Memory B cell (primary cell): ENCODE measurements at regions not wholly inside any gene's neighbourhood (a gene's known extent, or its start where the extent isn't known, plus 50 kb on each side); places are given as distances from the start of the nearest gene placed in this dataset.

Experiments
- ATAC-seq: fragments of 150-1000 bp; cut with Tn5 transposase; 2 replicates; pipeline ENCODE4 v1.10.0; 2021; ENCODE audit warnings: low read depth, mild to moderate bottlenecking, moderate library complexity
- DNase-seq, 2 donors: peaks; one replicate each; pipeline ENCODE4 v3.0.0; 2022; ENCODE audit warnings: low spot score in 2 of 2
- H3K27ac Mint-ChIP-seq: one replicate; pipeline ENCODE4 v1.8.0; 2022; ENCODE audit warnings: mild to moderate bottlenecking, moderate library complexity, mixed read lengths
- H3K27me3 Mint-ChIP-seq: one replicate; pipeline ENCODE4 v1.8.0; 2022; ENCODE audit warnings: mixed read lengths
- H3K36me3 Mint-ChIP-seq: one replicate; pipeline ENCODE4 v1.8.0; 2022; ENCODE audit warnings: mild to moderate bottlenecking, mixed read lengths
- H3K4me1 Mint-ChIP-seq: one replicate; pipeline ENCODE4 v1.8.0; 2022; ENCODE audit warnings: mixed read lengths
- H3K4me3 Mint-ChIP-seq: one replicate; pipeline ENCODE4 v1.8.0; 2022; ENCODE audit warnings: mild to moderate bottlenecking, moderate library complexity, mixed read lengths
- H3K9me3 Mint-ChIP-seq: one replicate; pipeline ENCODE4 v1.8.0; 2022; ENCODE audit warnings: mixed read lengths

GRCh38 chr6:44678252-44678935 lies 290.9 kb downstream of the CDC5L start:
- Mint-ChIP-seq H3K27me3 (peaks cover 5% of the 10 kb centered on the region), H3K36me3 (no peaks in the 10 kb centered on the region), H3K4me1 (no peaks in the 10 kb centered on the region), H3K9me3 (no peaks in the 10 kb centered on the region), H3K27ac (no peak overlapping the region), H3K4me3 (no peak overlapping the region)
- ATAC-seq, result no peak
- no peak for DNase-seq

DNA sequence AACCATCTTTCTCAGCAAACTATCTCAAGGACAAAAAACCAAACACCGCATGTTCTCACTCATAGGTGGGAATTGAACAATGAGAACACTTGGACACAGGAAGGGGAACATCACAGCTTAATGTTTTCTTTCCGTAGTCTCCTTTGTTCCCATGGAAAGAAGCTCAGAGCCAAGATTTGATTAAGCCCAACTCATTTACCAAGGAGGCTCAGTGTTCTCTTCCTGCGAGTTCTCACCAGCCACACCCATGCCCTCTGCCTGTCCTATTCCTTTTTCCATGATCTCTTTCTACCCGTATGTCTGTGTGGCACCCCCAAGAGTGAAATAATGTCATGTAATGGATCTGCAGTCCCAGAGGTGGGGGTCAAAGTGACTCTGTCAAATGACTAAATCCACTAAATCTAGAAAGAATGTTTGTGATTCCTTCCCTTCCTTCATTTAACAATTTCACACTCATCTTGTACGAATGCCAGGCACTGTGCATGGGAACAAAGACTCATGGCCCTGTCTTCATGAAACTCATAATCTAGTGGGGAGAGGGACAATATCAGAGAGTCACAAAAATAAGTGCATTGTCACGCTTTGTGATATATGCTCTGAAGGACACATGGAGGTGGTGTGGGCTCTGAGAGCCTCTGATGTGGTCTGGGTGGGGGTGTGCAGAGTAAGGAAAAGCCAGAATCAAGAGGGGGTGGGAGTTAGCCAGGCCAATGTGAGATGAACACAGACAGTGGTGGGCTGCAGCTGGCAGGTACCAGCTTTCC lies 292.1 kb downstream of the CDC5L start:
- Mint-ChIP-seq H3K4me1 (no peaks in the 10 kb centered on the region), H3K27ac (no peak overlapping the region)
- ATAC-seq, result no peak

DNA sequence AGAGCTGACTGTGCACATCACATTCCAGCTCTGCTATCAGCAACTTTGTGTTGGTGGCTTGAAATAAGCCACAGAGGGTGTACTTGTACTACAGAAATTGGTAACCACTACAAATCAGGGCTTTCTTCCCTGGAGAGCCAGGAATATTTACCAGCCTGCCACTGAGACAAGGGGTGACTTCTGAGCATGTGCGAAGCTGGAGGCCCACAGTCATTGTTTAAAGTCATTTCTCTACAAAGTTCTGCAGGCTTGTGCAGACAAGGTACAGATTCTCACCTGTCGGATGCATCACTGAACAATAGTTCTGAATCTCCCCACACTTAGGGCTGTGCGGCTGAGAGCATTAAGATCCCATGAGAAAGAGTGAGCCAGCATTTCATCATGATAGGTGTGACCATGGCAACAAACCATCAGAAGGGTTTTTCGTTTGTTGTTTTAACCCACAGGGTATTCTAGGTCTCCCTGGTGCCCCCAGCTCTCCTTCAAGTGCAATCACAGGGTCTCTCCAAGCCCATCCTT lies 292.8 kb downstream of the CDC5L start:
- H3K4me3 Mint-ChIP-seq, result no peak overlapping the region
- H3K27ac Mint-ChIP-seq, result no peak overlapping the region
- DNase-seq (no peak), ATAC-seq (no peak)
- no peaks in the 10 kb centered on the region for H3K9me3 Mint-ChIP-seq
- no peaks in the 10 kb centered on the region for H3K36me3 Mint-ChIP-seq
- no peaks in the 10 kb centered on the region for H3K4me1 Mint-ChIP-seq
- H3K27me3 Mint-ChIP-seq, result peaks cover 9% of the 10 kb centered on the region

More for the DNA sequence above, 292.1 kb downstream of the CDC5L start:
- Mint-ChIP-seq H3K36me3 (no peaks in the 10 kb centered on the region), H3K27me3 (peaks cover 9% of the 10 kb centered on the region), H3K4me3 (no peak overlapping the region), H3K9me3 (no peaks in the 10 kb centered on the region)
- no peak for DNase-seq

DNA sequence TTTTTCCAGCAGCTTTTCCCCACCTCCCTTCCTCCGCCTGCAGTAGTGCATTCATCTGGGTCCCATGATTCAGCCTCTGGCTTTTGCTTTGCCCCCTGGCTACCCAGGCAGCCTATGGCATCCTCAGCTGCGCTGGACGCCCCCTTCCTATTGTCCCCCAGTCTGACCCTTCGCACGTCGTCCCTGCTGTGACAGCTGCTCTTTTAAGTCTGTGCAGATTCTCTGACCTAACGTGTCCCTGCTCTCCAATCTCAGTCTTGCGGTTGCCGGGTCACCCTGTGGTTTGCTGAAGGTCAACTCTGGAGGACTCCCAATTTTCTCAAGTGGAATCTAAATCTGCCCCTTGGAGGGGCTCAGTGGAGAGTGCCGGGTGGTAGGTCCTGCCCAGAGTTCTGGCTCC lies 294.3 kb downstream of the CDC5L start:
- ATAC-seq (no peak), DNase-seq (no peak)
- Mint-ChIP-seq H3K4me3 (no peak overlapping the region), H3K27ac (no peak overlapping the region), H3K27me3 (peaks cover 9% of the 10 kb centered on the region), H3K9me3 (no peaks in the 10 kb centered on the region), H3K36me3 (no peaks in the 10 kb centered on the region), H3K4me1 (no peaks in the 10 kb centered on the region)

DNA sequence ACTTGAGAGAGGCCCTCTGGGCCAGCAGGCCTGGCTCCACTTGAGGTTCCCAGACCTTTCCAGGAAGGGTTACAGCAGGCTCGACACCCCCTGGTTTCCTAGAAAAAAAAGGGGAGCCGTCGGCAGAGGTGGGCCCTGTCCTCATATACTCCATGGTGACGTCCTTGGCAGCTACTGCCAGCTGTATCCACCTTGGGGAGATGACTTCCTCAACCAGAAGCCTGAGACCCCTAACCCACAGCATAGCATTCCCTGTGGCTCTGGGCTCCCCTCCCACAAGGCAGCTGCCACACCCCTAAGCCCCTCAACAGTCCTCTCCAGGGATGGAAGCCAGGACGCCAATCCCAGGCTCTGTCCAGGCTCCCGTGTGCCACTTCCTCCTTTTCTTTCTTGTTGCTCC lies 294.8 kb downstream of the CDC5L start:
- H3K27me3 Mint-ChIP-seq, result peaks cover 9% of the 10 kb centered on the region
- no peak overlapping the region for H3K27ac Mint-ChIP-seq
- H3K36me3 Mint-ChIP-seq, result no peaks in the 10 kb centered on the region
- DNase-seq, result no peak
- H3K4me1 Mint-ChIP-seq, result no peaks in the 10 kb centered on the region
- H3K4me3 Mint-ChIP-seq, result no peak overlapping the region
- ATAC-seq, result no peak
- H3K9me3 Mint-ChIP-seq, result peaks cover 4% of the 10 kb centered on the region

- ATAC-seq, result no peak
- DNase-seq, result no peak
- Mint-ChIP-seq H3K9me3 (peaks cover 5% of the 10 kb centered on the region), H3K36me3 (no peaks in the 10 kb centered on the region), H3K27me3 (peaks cover 9% of the 10 kb centered on the region), H3K4me1 (no peaks in the 10 kb centered on the region), H3K4me3 (no peak overlapping the region), H3K27ac (no peak overlapping the region)
Measured at GRCh38 chr6:44682987-44683779, 295.7 kb downstream of the CDC5L start.

DNA sequence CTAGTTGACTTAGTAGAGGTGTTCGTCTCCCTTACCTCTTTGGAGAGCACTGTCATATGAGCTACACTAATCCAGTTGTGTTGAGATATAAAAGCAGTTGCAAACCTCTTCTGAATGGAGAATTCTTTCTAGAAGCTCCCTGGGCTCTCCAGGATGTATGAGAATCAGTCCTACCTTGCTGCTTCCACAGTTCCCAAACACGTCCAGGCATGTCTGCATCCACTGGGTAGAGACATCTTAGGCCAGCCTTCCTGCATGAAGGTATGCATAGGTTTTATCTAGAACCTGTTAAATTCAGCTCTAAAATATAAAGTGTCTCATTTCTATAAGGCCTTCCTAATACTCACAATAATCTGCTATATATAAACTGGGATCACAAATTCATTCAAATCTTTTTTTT lies 297.7 kb downstream of the CDC5L start:
- no peak for ATAC-seq
- Mint-ChIP-seq H3K4me1 (no peaks in the 10 kb centered on the region), H3K27me3 (peaks cover 12% of the 10 kb centered on the region), H3K36me3 (no peaks in the 10 kb centered on the region), H3K4me3 (no peak overlapping the region), H3K27ac (no peak overlapping the region), H3K9me3 (peaks cover 13% of the 10 kb centered on the region)
- DNase-seq, result no peak

- Mint-ChIP-seq H3K4me3 (no peak overlapping the region), H3K9me3 (no peaks in the 10 kb centered on the region), H3K4me1 (no peaks in the 10 kb centered on the region), H3K36me3 (no peaks in the 10 kb centered on the region), H3K27ac (no peak overlapping the region), H3K27me3 (no peaks in the 10 kb centered on the region)
- no peak for DNase-seq
- ATAC-seq, result no peak
Measured at GRCh38 chr6:44696099-44696498, 308.6 kb downstream of the CDC5L start.

- H3K27me3 Mint-ChIP-seq, result no peaks in the 10 kb centered on the region
- DNase-seq, result no peak
- no peak overlapping the region for H3K4me3 Mint-ChIP-seq
- no peaks in the 10 kb centered on the region for H3K9me3 Mint-ChIP-seq
- no peaks in the 10 kb centered on the region for H3K36me3 Mint-ChIP-seq
- H3K4me1 Mint-ChIP-seq, result no peaks in the 10 kb centered on the region
- H3K27ac Mint-ChIP-seq, result no peak overlapping the region
- no peak for ATAC-seq
Measured at GRCh38 chr6:44696686-44697085, 309.2 kb downstream of the CDC5L start.

GRCh38 chr6:44697327-44697726 lies 309.8 kb downstream of the CDC5L start:
- H3K36me3 Mint-ChIP-seq, result no peaks in the 10 kb centered on the region
- H3K27ac Mint-ChIP-seq, result no peak overlapping the region
- no peak for DNase-seq
- no peaks in the 10 kb centered on the region for H3K27me3 Mint-ChIP-seq
- no peak overlapping the region for H3K4me3 Mint-ChIP-seq
- no peaks in the 10 kb centered on the region for H3K9me3 Mint-ChIP-seq
- ATAC-seq, result no peak
- no peaks in the 10 kb centered on the region for H3K4me1 Mint-ChIP-seq

GRCh38 chr6:44698602-44699001 lies 311.1 kb downstream of the CDC5L start:
- H3K36me3 Mint-ChIP-seq, result no peaks in the 10 kb centered on the region
- no peaks in the 10 kb centered on the region for H3K27me3 Mint-ChIP-seq
- H3K4me3 Mint-ChIP-seq, result no peak overlapping the region
- no peak for DNase-seq
- H3K9me3 Mint-ChIP-seq, result no peaks in the 10 kb centered on the region
- no peak overlapping the region for H3K27ac Mint-ChIP-seq
- ATAC-seq, result no peak
- H3K4me1 Mint-ChIP-seq, result no peaks in the 10 kb centered on the region

GRCh38 chr6:44699082-44699481 lies 311.6 kb downstream of the CDC5L start:
- Mint-ChIP-seq H3K4me3 (no peak overlapping the region), H3K27me3 (peaks cover 2% of the 10 kb centered on the region), H3K4me1 (no peaks in the 10 kb centered on the region), H3K36me3 (no peaks in the 10 kb centered on the region), H3K9me3 (no peaks in the 10 kb centered on the region), H3K27ac (no peak overlapping the region)
- ATAC-seq, result no peak
- DNase-seq, result no peak

GRCh38 chr6:44699851-44700250 lies 312.3 kb downstream of the CDC5L start:
- no peaks in the 10 kb centered on the region for H3K4me1 Mint-ChIP-seq
- no peaks in the 10 kb centered on the region for H3K9me3 Mint-ChIP-seq
- H3K27ac Mint-ChIP-seq, result no peak overlapping the region
- H3K27me3 Mint-ChIP-seq, result peaks cover 2% of the 10 kb centered on the region
- DNase-seq, result no peak
- no peak overlapping the region for H3K4me3 Mint-ChIP-seq
- no peak for ATAC-seq
- H3K36me3 Mint-ChIP-seq, result no peaks in the 10 kb centered on the region

- no peaks in the 10 kb centered on the region for H3K36me3 Mint-ChIP-seq
- no peaks in the 10 kb centered on the region for H3K9me3 Mint-ChIP-seq
- peaks cover 2% of the 10 kb centered on the region for H3K27me3 Mint-ChIP-seq
- no peak overlapping the region for H3K27ac Mint-ChIP-seq
- H3K4me1 Mint-ChIP-seq, result no peaks in the 10 kb centered on the region
- ATAC-seq, result no peak
- no peak overlapping the region for H3K4me3 Mint-ChIP-seq
- DNase-seq, result no peak
Measured at GRCh38 chr6:44700422-44700821, 312.9 kb downstream of the CDC5L start.
